Endothelial cell of hepatic sinusoid (primary cell): ENCODE measurements at regions not wholly inside any gene's neighbourhood (a gene's known extent, or its start where the extent isn't known, plus 50 kb on each side); places are given as distances from the start of the nearest gene placed in this dataset.

Experiments used
- in situ Hi-C: cut with HindIII; loops from 2 replicates; pipeline ENCODE4 v1.10.0; 2017; ENCODE audit warnings: low sequenced_read_pairs

GRCh38 chr11:128279866-128280265 lies 307.5 kb downstream of the ETS1 start:
- in situ Hi-C loops: loop anchor here (5.0 kb wide), 1 partner anchor 103 kb away; no protein-coding TSS in a partner anchor

- in situ Hi-C loops: no loop called here
These were observed 313.6 kb downstream of the ETS1 start for GRCh38 chr11:128273736-128274135.

GRCh38 chr11:128271401-128271800 lies 316.0 kb downstream of the ETS1 start:
- in situ Hi-C loops: no loop called here

- in situ Hi-C loops: no loop called here
These were observed 317.9 kb downstream of the ETS1 start for GRCh38 chr11:128269466-128269865.

GRCh38 chr11:128266893-128267292 lies 320.5 kb downstream of the ETS1 start:
- in situ Hi-C loops: no loop called here

- in situ Hi-C loops: no loop called here
These were observed 324.7 kb downstream of the ETS1 start for GRCh38 chr11:128262463-128263345.

- in situ Hi-C loops: no loop called here
These were observed 326.3 kb downstream of the ETS1 start for GRCh38 chr11:128261011-128261421.

GRCh38 chr11:128260398-128260797 lies 327.0 kb downstream of the ETS1 start:
- in situ Hi-C loops: no loop called here

GRCh38 chr11:128259816-128260215 lies 327.5 kb downstream of the ETS1 start:
- in situ Hi-C loops: no loop called here

- in situ Hi-C loops: no loop called here
These were observed 332.4 kb downstream of the ETS1 start for GRCh38 chr11:128254941-128255340.

- in situ Hi-C loops: no loop called here
These were observed 336.2 kb downstream of the ETS1 start for GRCh38 chr11:128251140-128251539.

GRCh38 chr11:128250482-128250881 lies 336.9 kb downstream of the ETS1 start:
- in situ Hi-C loops: no loop called here

GRCh38 chr11:128246810-128247594 lies 340.4 kb downstream of the ETS1 start:
- in situ Hi-C loops: no loop called here

- in situ Hi-C loops: no loop called here
These were observed 341.0 kb downstream of the ETS1 start for GRCh38 chr11:128246364-128246801.

GRCh38 chr11:128244871-128245270 lies 342.5 kb downstream of the ETS1 start:
- in situ Hi-C loops: no loop called here

- in situ Hi-C loops: no loop called here
These were observed 344.9 kb downstream of the ETS1 start for GRCh38 chr11:128242451-128242850.

GRCh38 chr11:128240546-128240945 lies 346.8 kb downstream of the ETS1 start:
- in situ Hi-C loops: no loop called here

GRCh38 chr11:128239306-128239705 lies 348.1 kb downstream of the ETS1 start:
- in situ Hi-C loops: no loop called here

GRCh38 chr11:128238521-128239265 lies 348.7 kb downstream of the ETS1 start:
- in situ Hi-C loops: no loop called here

GRCh38 chr11:128236506-128237498 lies 350.6 kb downstream of the ETS1 start:
- in situ Hi-C loops: no loop called here
